Uterus (tissue), 3 donors: ENCODE measurements at regions not wholly inside any gene's neighbourhood (a gene's known extent, or its start where the extent isn't known, plus 50 kb on each side); places are given as distances from the start of the nearest gene placed in this dataset.

Experiments used
- DNase-seq, 2 donors: peaks; one replicate each; pipeline ENCODE4 v3.0.0-alpha.2; 2019 to 2020
- H3K27ac ChIP-seq, 2 donors: fragments of 200-600 bp; sonication (generic); 1 replicate in 1 of 2; 2 replicates in 1 of 2; pipeline ENCODE4 v1.5.1; 2016 to 2018
- H3K27me3 ChIP-seq, 2 donors: fragments of 200-600 bp; sonication (generic); one replicate each; pipeline ENCODE4 v1.5.1; 2018 to 2019; ENCODE audit warnings: control low read depth in 1 of 2
- H3K36me3 ChIP-seq, 2 donors: fragments of 200-600 bp; sonication (generic); one replicate each; pipeline ENCODE4 v1.5.1; 2019; ENCODE audit warnings: control low read depth in 1 of 2
- H3K4me1 ChIP-seq, 2 donors: fragments of 200-600 bp; sonication (generic); one replicate each; pipeline ENCODE4 v1.5.1; 2018 to 2019; ENCODE audit warnings: control low read depth in 1 of 2
- H3K4me3 ChIP-seq, 2 donors: fragments of 200-600 bp; sonication (generic); 1 replicate in 1 of 2; 2 replicates in 1 of 2; pipeline ENCODE4 v1.5.1; 2018 to 2019; ENCODE audit warnings: mild to moderate bottlenecking in 1 of 2
- H3K9me3 ChIP-seq, 2 donors: fragments of 200-600 bp; sonication (generic); one replicate each; pipeline ENCODE4 v1.5.1; 2019; ENCODE audit warnings: control low read depth in 1 of 2
- CTCF ChIP-seq, 4 experiments: fragments of 200-600 bp in 2 of 4; fragments of 450-650 bp in 2 of 4; sonication (generic) in 2 of 4; IDR thresholded peaks; one replicate each; pipeline ENCODE4 v1.5.1; 2016 to 2019; ENCODE audit warnings: antibody characterized with exemption in 4 of 4, mild to moderate bottlenecking in 2 of 4, moderate library complexity in 1 of 4
- POLR2A ChIP-seq, 2 donors: fragments of 450-650 bp; IDR thresholded peaks; one replicate each; pipeline ENCODE4 v1.6.1; 2016; ENCODE audit warnings: antibody characterized with exemption in 2 of 2, mild to moderate bottlenecking in 1 of 2, moderate library complexity in 1 of 2
- intact Hi-C: fragments of 100-400 bp; cut with DNase I; formaldehyde crosslinking; loops from one replicate; pipeline ENCODE4 v1.15.1; 2023; ENCODE audit warnings: low total_unique reads
- donor health status: DM: yes; HTN: yes; CAD: no.

- H3K27me3 ChIP-seq: no peaks in the 10 kb centered on the region
- no peak overlapping the region for H3K4me3 ChIP-seq
- H3K36me3 ChIP-seq: no peaks in the 10 kb centered on the region
- no peak overlapping the region for H3K27ac ChIP-seq
- TF ChIP-seq POLR2A (IDR thresholded peaks at IDR 0.05) (no peak), CTCF (IDR thresholded peaks at IDR 0.05) (no peak)
- no peaks in the 10 kb centered on the region for H3K4me1 ChIP-seq
- no peaks in the 10 kb centered on the region for H3K9me3 ChIP-seq
- intact Hi-C loops: no loop called here
- no peak for DNase-seq
These were observed 161.0 kb upstream of the TRIM24 start for GRCh38 chr7:138299066-138299465.

GRCh38 chr7:138303230-138304070, 156.6 kb upstream of the TRIM24 start:
- H3K9me3 ChIP-seq: no peaks in the 10 kb centered on the region
- H3K27me3 ChIP-seq: no peaks in the 10 kb centered on the region
- H3K27ac ChIP-seq: no peak overlapping the region
- H3K4me1 ChIP-seq: no peaks in the 10 kb centered on the region
- no peaks in the 10 kb centered on the region for H3K36me3 ChIP-seq
- no peak for TF ChIP-seq CTCF (IDR thresholded peaks at IDR 0.05)
- no peak for TF ChIP-seq POLR2A (IDR thresholded peaks at IDR 0.05)
- intact Hi-C loops: no loop called here
- no peak for DNase-seq
- H3K4me3 ChIP-seq: no peak overlapping the region

- Histone ChIP-seq H3K27ac (no peak overlapping the region), H3K9me3 (no peaks in the 10 kb centered on the region), H3K36me3 (no peaks in the 10 kb centered on the region), H3K4me3 (no peak overlapping the region), H3K27me3 (no peaks in the 10 kb centered on the region), H3K4me1 (no peaks in the 10 kb centered on the region)
- TF ChIP-seq POLR2A (IDR thresholded peaks at IDR 0.05) (no peak), CTCF (IDR thresholded peaks at IDR 0.05) (no peak)
- intact Hi-C loops: no loop called here
- no peak for DNase-seq
These were observed 156.1 kb upstream of the TRIM24 start for GRCh38 chr7:138304071-138304320.

- Histone ChIP-seq H3K4me3 (no peak overlapping the region), H3K36me3 (no peaks in the 10 kb centered on the region), H3K27me3 (no peaks in the 10 kb centered on the region), H3K27ac (no peak overlapping the region), H3K9me3 (no peaks in the 10 kb centered on the region), H3K4me1 (no peaks in the 10 kb centered on the region)
- no peak for DNase-seq
- TF ChIP-seq POLR2A (IDR thresholded peaks at IDR 0.05) (no peak), CTCF (IDR thresholded peaks at IDR 0.05) (no peak)
- intact Hi-C loops: no loop called here
These were observed 152.4 kb upstream of the TRIM24 start for GRCh38 chr7:138307633-138308032.

GRCh38 chr7:138308136-138308535, 151.9 kb upstream of the TRIM24 start:
- no peak overlapping the region for H3K27ac ChIP-seq
- no peaks in the 10 kb centered on the region for H3K27me3 ChIP-seq
- no peak overlapping the region for H3K4me3 ChIP-seq
- H3K36me3 ChIP-seq: no peaks in the 10 kb centered on the region
- intact Hi-C loops: no loop called here
- H3K4me1 ChIP-seq: no peaks in the 10 kb centered on the region
- no peak for DNase-seq
- no peak for TF ChIP-seq CTCF (IDR thresholded peaks at IDR 0.05)
- no peak for TF ChIP-seq POLR2A (IDR thresholded peaks at IDR 0.05)
- no peaks in the 10 kb centered on the region for H3K9me3 ChIP-seq
